Central memory CD8-positive, alpha-beta T cell (primary cell): ENCODE measurements at regions not wholly inside any gene's neighbourhood (a gene's known extent, or its start where the extent isn't known, plus 50 kb on each side); places are given as distances from the start of the nearest gene placed in this dataset.

Source experiments
- ATAC-seq: fragments of 150-1000 bp; cut with Tn5 transposase; replicated peaks from 2 replicates; pipeline ENCODE4 v1.10.0; 2022; ENCODE audit warnings: mild to moderate bottlenecking, moderate FRiP score, moderate number of reproducible peaks; ENCODE audit not compliant: poor library complexity, severe bottlenecking; ENCODE audit errors: extremely low read depth
- DNase-seq, 2 donors: peaks; one replicate each; pipeline ENCODE4 v3.0.0; 2021; ENCODE audit warnings: low spot score in 2 of 2
- H3K27ac Mint-ChIP-seq: one replicate; pipeline ENCODE4 v1.8.0; 2022; ENCODE audit warnings: low read depth, mild to moderate bottlenecking, moderate library complexity, mixed read lengths
- H3K27me3 Mint-ChIP-seq: one replicate; pipeline ENCODE4 v1.8.0; 2022; ENCODE audit warnings: mixed read lengths
- H3K36me3 Mint-ChIP-seq: one replicate; pipeline ENCODE4 v1.8.0; 2022; ENCODE audit warnings: mild to moderate bottlenecking, moderate library complexity, mixed read lengths; ENCODE audit not compliant: insufficient read depth
- H3K4me1 Mint-ChIP-seq: one replicate; pipeline ENCODE4 v1.8.0; 2022; ENCODE audit warnings: mixed read lengths
- H3K4me3 Mint-ChIP-seq: one replicate; pipeline ENCODE4 v1.8.0; 2022; ENCODE audit warnings: mild to moderate bottlenecking, moderate library complexity, mixed read lengths
- H3K9me3 Mint-ChIP-seq: one replicate; pipeline ENCODE4 v1.8.0; 2022; ENCODE audit warnings: mixed read lengths

DNA sequence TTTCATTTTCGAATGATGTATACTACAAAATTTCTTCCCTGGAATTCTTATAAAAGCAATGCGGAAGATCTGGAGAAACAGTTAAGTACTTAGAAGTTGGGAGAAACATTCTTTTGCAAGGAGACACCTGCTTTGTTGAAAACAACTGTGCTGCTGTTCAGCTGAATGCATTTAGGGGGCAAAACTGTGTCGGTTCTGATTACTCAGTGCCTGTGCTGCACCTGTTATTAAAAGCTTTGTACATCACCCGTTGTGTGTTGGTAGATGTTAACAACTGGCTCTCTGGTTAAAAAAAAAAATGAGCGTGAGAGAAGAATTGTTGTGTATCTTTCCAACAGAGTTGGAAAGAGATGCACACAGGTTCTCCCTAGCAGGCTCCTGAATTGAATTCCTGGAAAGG is 184.1 kb upstream of the HHIP start:
- DNase-seq = no peak
- Mint-ChIP-seq H3K27me3 (no peaks in the 10 kb centered on the region), H3K36me3 (no peaks in the 10 kb centered on the region), H3K27ac (no peak overlapping the region), H3K4me1 (no peaks in the 10 kb centered on the region), H3K9me3 (peaks cover 5% of the 10 kb centered on the region), H3K4me3 (no peak overlapping the region)
- ATAC-seq = no peak

DNA sequence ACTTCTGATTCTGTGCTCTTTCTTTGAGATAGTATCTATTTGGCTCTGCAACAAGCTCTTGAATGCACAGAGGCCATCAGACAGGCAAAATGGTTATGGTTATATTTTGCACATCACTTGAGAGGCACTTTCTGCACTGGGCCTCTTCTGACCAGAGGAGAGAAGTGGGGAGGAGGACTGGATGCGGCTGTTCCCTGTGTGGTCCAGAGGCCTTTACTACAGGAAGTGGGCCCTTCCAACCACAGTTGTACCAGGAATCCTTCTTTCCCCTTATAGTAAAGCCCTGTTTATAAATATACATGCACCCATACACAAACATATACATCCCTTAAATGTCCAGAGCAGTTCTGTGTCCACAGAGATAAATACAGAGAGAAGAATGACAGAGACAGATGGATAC is 182.7 kb upstream of the HHIP start:
- no peaks in the 10 kb centered on the region for H3K36me3 Mint-ChIP-seq
- DNase-seq = no peak
- no peaks in the 10 kb centered on the region for H3K27me3 Mint-ChIP-seq
- no peak overlapping the region for H3K4me3 Mint-ChIP-seq
- peaks cover 4% of the 10 kb centered on the region for H3K9me3 Mint-ChIP-seq
- H3K4me1 Mint-ChIP-seq = no peaks in the 10 kb centered on the region
- no peak for ATAC-seq
- no peak overlapping the region for H3K27ac Mint-ChIP-seq

DNA sequence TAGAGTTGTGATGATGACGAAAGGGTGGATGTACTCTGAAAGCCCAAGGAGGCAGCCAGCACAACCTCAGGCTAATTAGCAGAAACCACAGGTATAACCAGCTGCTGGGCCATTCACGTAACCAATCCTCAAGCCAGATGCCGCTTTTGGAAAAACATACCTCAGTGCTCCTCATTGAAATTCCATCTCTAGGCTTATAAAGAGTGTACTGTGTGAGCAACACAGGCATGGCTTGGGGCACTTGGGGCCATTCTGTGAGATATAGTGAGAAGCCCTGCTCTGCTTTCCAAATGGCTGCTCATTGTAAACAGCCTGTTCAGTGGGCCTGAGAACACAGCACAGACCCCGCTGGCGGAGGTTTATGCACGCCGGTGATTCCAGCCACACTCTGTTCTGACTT is 182.1 kb upstream of the HHIP start:
- Mint-ChIP-seq H3K27ac (no peak overlapping the region), H3K9me3 (no peaks in the 10 kb centered on the region), H3K4me1 (no peaks in the 10 kb centered on the region), H3K4me3 (no peak overlapping the region), H3K36me3 (no peaks in the 10 kb centered on the region), H3K27me3 (no peaks in the 10 kb centered on the region)
- no peak for ATAC-seq
- DNase-seq = no peak

DNA sequence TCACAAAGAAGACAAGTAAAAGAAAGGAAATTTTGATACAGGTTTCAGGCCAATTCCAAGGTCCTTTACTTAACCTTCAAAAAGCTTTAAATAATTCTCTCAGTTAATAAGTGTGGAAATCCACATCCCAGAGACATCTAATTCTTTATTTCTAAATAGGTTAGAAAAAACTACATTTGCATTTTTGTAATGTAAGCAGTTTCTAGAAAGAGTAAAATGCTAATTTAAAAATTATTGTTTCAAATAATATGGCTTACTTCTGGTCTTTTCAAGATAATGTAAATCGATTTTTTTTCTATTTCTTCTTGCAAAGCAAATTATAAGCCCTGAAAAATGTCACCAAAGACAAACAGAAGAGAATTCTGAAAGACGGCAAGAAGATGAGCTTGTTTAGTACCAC is 180.4 kb upstream of the HHIP start:
- H3K4me1 Mint-ChIP-seq = no peaks in the 10 kb centered on the region
- no peak overlapping the region for H3K27ac Mint-ChIP-seq
- ATAC-seq = no peak
- no peak overlapping the region for H3K4me3 Mint-ChIP-seq
- peaks cover 4% of the 10 kb centered on the region for H3K9me3 Mint-ChIP-seq
- no peaks in the 10 kb centered on the region for H3K27me3 Mint-ChIP-seq
- H3K36me3 Mint-ChIP-seq = no peaks in the 10 kb centered on the region
- no peak for DNase-seq

DNA sequence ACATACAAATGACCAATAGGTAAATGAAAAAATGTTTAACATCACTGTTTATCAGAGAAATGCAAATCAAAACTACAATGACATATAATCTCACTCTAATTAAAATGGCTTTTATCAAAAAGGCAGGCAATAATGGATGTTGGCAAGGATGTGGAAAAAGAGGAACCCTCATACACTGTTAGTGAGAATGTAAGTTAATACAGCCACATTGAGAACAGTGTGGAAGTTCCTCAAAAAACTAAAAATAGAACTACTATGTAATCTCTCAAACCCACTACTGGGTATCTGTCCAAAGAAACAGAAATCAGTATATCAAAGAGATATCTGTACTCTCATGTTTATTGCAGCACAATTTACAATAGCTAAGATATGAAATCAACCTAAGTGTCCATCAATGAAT is 165.9 kb upstream of the HHIP start:
- ATAC-seq (no peak), DNase-seq (no peak)
- H3K36me3 Mint-ChIP-seq = no peaks in the 10 kb centered on the region
- H3K4me1 Mint-ChIP-seq = no peaks in the 10 kb centered on the region
- no peaks in the 10 kb centered on the region for H3K27me3 Mint-ChIP-seq
- peaks cover 15% of the 10 kb centered on the region for H3K9me3 Mint-ChIP-seq
- H3K27ac Mint-ChIP-seq = no peak overlapping the region
- no peak overlapping the region for H3K4me3 Mint-ChIP-seq

DNA sequence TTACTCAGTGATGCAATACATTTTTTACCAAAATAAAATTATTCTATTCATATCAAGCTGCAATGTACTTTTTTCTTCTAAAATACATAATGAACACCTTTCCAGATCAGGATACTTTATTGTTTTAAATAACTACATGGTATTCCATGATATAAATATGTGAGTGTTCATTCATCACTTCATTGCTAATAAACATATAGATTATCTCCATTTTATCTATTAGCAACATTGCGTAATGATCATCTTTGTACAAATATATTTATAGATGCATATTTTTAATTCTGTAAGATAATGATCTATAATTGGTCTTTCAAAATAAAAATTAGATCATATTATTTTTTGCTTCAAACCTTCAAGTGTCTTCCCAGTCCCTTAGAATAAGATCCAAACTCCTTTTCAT is 156.1 kb upstream of the HHIP start:
- H3K27ac Mint-ChIP-seq = no peak overlapping the region
- H3K4me3 Mint-ChIP-seq = no peak overlapping the region
- H3K27me3 Mint-ChIP-seq = no peaks in the 10 kb centered on the region
- H3K9me3 Mint-ChIP-seq = peaks cover 13% of the 10 kb centered on the region
- DNase-seq = no peak
- ATAC-seq = no peak
- no peaks in the 10 kb centered on the region for H3K4me1 Mint-ChIP-seq
- H3K36me3 Mint-ChIP-seq = no peaks in the 10 kb centered on the region

DNA sequence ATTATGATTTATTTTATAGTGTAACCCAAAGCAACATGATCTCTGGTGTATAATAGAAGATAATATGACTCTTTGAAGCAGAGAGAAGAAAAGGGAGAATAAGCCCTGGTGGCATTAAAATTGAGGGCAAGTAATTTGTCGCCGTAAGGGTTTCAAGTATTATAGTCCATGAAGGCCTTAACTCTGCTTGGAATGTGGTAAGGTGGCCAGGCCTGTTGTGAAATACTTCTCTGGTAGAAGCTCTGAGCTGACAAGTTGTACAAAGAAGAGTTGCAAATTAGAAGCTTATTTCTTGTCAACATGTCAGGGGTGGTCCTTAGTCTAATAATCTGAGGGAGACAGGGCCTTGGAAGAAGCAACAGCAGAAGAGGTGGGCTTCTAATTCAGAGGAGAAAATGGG is 151.7 kb upstream of the HHIP start:
- DNase-seq = no peak
- Mint-ChIP-seq H3K9me3 (peaks cover 6% of the 10 kb centered on the region), H3K4me1 (no peaks in the 10 kb centered on the region), H3K27me3 (no peaks in the 10 kb centered on the region), H3K36me3 (no peaks in the 10 kb centered on the region), H3K4me3 (no peak overlapping the region), H3K27ac (no peak overlapping the region)
- ATAC-seq = no peak

DNA sequence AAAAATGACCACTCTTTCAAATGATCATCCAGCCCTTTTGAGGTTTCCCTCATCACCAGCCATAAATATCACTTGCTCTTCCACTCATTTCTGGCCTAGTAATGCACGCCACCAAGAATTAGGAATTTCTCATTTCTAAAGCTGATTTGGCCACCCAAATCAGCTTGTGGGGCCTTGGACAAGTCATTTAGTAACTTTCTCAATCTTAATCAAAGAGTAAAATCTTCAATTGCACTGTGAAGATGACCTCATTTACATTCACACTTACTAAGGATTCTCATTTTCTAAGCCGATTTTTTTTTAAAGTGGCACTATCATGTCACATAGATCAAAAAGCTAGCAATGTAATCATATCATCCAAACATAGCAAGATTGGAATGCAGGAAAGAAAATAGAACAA is 150.0 kb upstream of the HHIP start:
- Mint-ChIP-seq H3K27ac (no peak overlapping the region), H3K4me3 (no peak overlapping the region), H3K9me3 (no peaks in the 10 kb centered on the region), H3K27me3 (no peaks in the 10 kb centered on the region), H3K36me3 (no peaks in the 10 kb centered on the region), H3K4me1 (no peaks in the 10 kb centered on the region)
- DNase-seq (no peak), ATAC-seq (no peak)

DNA sequence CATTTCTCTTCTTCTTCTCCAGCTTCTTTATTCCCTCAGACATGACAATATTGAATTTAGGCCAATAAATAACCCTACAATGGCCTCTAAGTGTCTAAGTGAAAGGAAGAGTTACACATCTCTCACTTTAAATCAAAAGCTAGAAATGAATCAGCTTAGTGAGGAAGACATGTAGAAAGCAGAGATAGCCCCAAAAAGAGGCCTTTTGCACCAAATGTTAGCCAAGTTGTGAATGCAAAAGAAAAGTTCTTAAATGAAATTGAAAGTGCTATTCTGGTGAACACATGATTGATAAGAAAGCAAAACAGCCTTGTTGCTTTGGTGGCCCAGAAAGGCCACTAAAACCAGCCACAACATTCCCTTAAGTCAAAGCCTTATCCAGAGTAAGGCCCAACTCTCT is 146.2 kb upstream of the HHIP start:
- Mint-ChIP-seq H3K9me3 (peaks cover 5% of the 10 kb centered on the region), H3K4me3 (no peak overlapping the region), H3K4me1 (no peaks in the 10 kb centered on the region), H3K27me3 (no peaks in the 10 kb centered on the region), H3K27ac (no peak overlapping the region), H3K36me3 (peaks cover 1% of the 10 kb centered on the region)
- ATAC-seq (no peak), DNase-seq (no peak)

DNA sequence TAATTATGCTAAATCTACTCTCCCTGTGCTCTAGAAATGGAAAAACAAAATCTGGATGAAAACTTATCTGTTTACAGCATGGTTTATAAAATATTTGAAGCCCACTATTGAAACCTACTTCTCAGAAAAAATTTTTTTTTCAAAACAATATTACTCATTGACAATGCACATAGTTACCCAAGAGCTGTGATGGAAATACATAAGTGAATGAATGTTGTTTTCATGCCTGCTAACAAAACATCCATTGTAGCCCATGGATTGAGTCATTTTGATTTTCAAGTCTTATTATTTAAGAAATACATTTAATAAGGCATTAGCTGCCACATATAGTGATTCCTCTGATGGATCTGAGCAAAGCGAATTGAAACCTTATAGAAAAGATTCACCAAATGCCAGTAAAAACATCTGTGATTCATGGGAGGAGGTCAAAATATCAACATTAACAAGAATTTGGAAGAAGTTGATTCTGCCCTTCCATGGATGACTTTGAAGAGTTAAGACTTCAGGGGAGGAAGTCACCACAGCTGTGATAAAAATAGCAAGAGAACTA is 144.7 kb upstream of the HHIP start:
- Mint-ChIP-seq H3K4me3 (no peak overlapping the region), H3K36me3 (peaks cover 1% of the 10 kb centered on the region), H3K27me3 (no peaks in the 10 kb centered on the region), H3K4me1 (no peaks in the 10 kb centered on the region), H3K27ac (no peak overlapping the region), H3K9me3 (peaks cover 5% of the 10 kb centered on the region)
- no peak for ATAC-seq
- DNase-seq = no peak

DNA sequence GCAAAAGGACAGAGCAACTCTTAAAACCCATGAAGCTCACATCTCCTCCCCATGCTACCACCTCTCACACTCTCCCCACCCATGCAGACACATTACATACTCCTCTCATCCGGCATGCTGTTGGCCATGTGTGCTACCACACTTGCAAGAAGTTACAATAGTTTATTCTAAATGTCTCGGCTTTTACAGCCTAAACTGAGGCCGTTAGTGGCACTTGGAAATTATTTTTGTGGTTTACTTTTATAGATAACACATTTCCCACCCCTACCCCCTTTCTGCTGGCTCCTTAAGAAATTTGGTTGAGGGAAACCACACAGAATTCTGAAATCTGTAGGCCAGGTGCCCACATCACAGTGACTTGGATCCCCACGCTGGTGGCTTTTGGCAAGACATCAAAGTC is 141.1 kb upstream of the HHIP start:
- DNase-seq (no peak), ATAC-seq (no peak)
- H3K36me3 Mint-ChIP-seq = peaks cover 1% of the 10 kb centered on the region
- no peak overlapping the region for H3K4me3 Mint-ChIP-seq
- H3K4me1 Mint-ChIP-seq = no peaks in the 10 kb centered on the region
- H3K27me3 Mint-ChIP-seq = no peaks in the 10 kb centered on the region
- no peak overlapping the region for H3K27ac Mint-ChIP-seq
- H3K9me3 Mint-ChIP-seq = peaks cover 5% of the 10 kb centered on the region

DNA sequence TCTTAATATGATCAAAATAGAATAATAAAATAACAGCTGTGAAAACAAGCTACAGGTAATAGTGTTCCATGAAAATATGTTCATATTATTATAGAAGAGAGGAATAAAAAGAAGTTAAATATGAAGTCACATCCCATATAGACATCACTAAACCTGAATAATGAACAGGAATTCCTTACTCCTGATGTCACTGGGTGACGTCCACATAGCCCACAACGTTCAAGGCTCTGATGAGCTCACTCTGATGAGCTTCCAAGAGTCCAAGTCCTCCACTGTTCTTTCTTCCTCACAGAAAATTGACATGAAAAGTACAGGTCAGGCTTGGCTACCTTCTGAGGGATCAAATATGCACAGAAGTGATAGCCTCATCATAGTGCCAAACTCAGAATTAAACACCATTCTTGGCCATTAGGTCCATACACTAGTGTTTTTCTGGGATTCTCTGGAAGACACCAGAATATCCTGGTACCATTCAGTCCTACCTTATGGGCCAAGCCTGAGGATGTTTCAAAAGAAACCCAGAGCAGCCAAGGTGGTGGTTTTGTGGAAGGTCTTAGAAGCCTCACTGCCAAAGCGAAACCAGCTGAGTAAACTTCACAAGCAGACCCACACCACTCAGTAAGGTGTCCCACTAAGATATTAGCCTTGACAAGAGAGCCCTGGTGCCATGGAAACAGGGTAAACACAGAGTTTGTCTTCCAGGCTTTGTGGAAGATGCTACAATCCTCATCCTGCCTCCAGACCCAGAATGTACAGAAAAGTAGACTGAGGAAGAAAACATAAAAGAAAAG is 138.4 kb upstream of the HHIP start:
- Mint-ChIP-seq H3K4me3 (no peak overlapping the region), H3K36me3 (peaks cover 1% of the 10 kb centered on the region), H3K27ac (no peak overlapping the region), H3K27me3 (no peaks in the 10 kb centered on the region), H3K4me1 (no peaks in the 10 kb centered on the region), H3K9me3 (peaks cover 9% of the 10 kb centered on the region)
- ATAC-seq = no peak
- no peak for DNase-seq

DNA sequence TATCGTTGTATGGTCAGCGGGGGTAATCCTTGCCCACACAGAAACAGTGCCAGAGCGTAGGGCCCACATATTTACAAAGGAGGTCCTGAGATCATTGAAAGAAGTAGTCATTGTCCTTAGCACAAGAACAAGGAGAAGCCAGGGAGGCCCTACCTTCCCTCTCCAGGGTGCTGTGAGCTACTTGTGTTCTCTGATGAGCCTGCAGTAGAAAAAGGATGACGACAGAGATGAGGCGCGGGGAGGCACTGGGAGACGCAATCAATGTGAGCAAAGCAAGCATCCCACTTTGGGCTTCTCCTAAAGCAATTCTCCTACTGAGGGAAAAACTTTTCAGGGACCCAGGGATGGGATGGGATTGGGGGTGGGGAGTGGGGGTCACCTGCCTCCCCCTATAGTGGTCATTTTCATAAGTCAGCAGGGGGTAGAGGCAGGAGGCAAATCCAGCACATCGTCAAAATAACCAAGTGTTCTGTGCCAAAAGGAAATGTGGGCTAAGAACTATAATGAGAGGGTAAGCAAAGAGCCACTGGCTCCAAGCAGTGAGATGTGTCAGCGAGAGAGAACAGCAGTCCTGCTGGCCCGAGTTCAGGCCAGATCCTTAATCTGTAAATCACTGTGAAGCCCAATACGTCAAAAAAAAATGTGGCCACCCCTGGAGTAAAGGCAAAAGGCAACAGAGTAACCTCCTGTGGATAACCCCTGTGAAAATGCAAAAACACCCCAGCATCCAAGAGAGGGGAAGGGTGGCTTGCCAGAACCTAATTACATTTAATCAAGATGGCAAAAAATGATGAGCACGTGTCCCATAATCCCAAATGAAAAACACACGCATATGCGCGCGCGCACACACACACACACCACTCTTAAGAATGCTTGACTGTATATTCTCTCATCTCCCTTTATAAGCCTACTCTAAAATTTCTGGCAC is 136.6 kb upstream of the HHIP start:
- ATAC-seq = no peak
- no peak for DNase-seq
- Mint-ChIP-seq H3K4me3 (no peak overlapping the region), H3K36me3 (peaks cover 1% of the 10 kb centered on the region), H3K27ac (no peak overlapping the region), H3K9me3 (peaks cover 5% of the 10 kb centered on the region), H3K4me1 (no peaks in the 10 kb centered on the region), H3K27me3 (no peaks in the 10 kb centered on the region)
